CD4-positive, alpha-beta T cell (primary cell): ENCODE measurements at regions not wholly inside any gene's neighbourhood (a gene's known extent, or its start where the extent isn't known, plus 50 kb on each side); places are given as distances from the start of the nearest gene placed in this dataset.

ENCODE experiments used
- ATAC-seq: fragments of 200-7000 bp; cut with Tn5 transposase; one replicate; pipeline ENCODE4 v1.10.0; 2022; ENCODE audit warnings: mild to moderate bottlenecking; ENCODE audit not compliant: poor library complexity
- CTCF ChIA-PET: fragments of 350-600 bp; sonication (Branson Sonifier 250); formaldehyde crosslinking; loops from one replicate; lab custom pipeline; 2021; ENCODE audit warnings: antibody characterized with exemption, inconsistent platforms; lab: Charles Lee
- POLR2A ChIA-PET: fragments of 350-600 bp; sonication (Branson Sonifier 250); formaldehyde crosslinking; loops from one replicate; lab custom pipeline; 2021; ENCODE audit warnings: antibody characterized with exemption, inconsistent platforms; lab: Charles Lee
- DNase-seq, 14 experiments: peaks; one replicate each; pipeline ENCODE4 v3.0.0-alpha.2; 2013 to 2020; ENCODE audit warnings: mixed read lengths in 2 of 14
- H3K27ac ChIP-seq, 2 donors: one replicate each; pipeline versions ENCODE4 v1.5.1 to v1.7.0; 2013; ENCODE audit warnings: low read length in 2 of 2, low read depth in 1 of 2, mild to moderate bottlenecking in 1 of 2
- H3K27me3 ChIP-seq, 2 experiments: 1 replicate in 1 of 2; 2 replicates in 1 of 2; pipeline versions ENCODE4 v1.6.1 to v1.7.0; 2013; ENCODE audit warnings: low read length in 2 of 2, control low read depth in 1 of 2, mild to moderate bottlenecking in 1 of 2, moderate library complexity in 1 of 2; ENCODE audit not compliant: insufficient read depth in 2 of 2, control insufficient read depth in 1 of 2
- H3K36me3 ChIP-seq: one replicate; pipeline ENCODE4 v1.6.1; 2013; ENCODE audit warnings: low read length, control low read depth; ENCODE audit not compliant: insufficient read depth
- H3K4me1 ChIP-seq: one replicate; pipeline ENCODE4 v1.6.1; 2013; ENCODE audit warnings: low read length, control low read depth; ENCODE audit not compliant: insufficient read depth
- H3K4me3 ChIP-seq: one replicate; pipeline ENCODE4 v1.5.1; 2013; ENCODE audit warnings: mild to moderate bottlenecking, low read length, moderate library complexity
- H3K9me3 ChIP-seq, 2 experiments: 1 replicate in 1 of 2; 2 replicates in 1 of 2; pipeline versions ENCODE4 v1.6.1 to v1.7.0; 2013; ENCODE audit warnings: low read length in 2 of 2, mild to moderate bottlenecking in 2 of 2, control low read depth in 1 of 2, moderate library complexity in 1 of 2; ENCODE audit not compliant: control insufficient read depth in 1 of 2, insufficient read depth in 1 of 2
- H3K27ac Mint-ChIP-seq: one replicate; pipeline ENCODE4 v1.8.0; 2020; ENCODE audit warnings: mixed read lengths
- H3K27me3 Mint-ChIP-seq: one replicate; pipeline ENCODE4 v1.8.0; 2021; ENCODE audit warnings: mixed read lengths
- H3K36me3 Mint-ChIP-seq: one replicate; pipeline ENCODE4 v1.8.0; 2021; ENCODE audit warnings: low read depth, mixed read lengths
- H3K4me1 Mint-ChIP-seq: one replicate; pipeline ENCODE4 v1.8.0; 2021; ENCODE audit warnings: low read depth, mixed read lengths
- H3K4me3 Mint-ChIP-seq: one replicate; pipeline ENCODE4 v1.8.0; 2020; ENCODE audit warnings: mild to moderate bottlenecking, mixed read lengths
- H3K9me3 Mint-ChIP-seq: one replicate; pipeline ENCODE4 v1.8.0; 2020; ENCODE audit warnings: mixed read lengths
- intact Hi-C, 2 experiments: fragments of 100-400 bp; cut with DNase I in 1 of 2; cut with micrococcal nuclease in 1 of 2; formaldehyde crosslinking; loops; one replicate each; pipeline versions ENCODE4 v1.15.1 to v1.9.0; 2023 to 2025; cut with DNase I, micrococcal nuclease
- TF ChIP-seq, protein P1 (sequence below): fragments of 200-600 bp; IDR thresholded peaks from one replicate; pipeline ENCODE4 v1.8.0; 2022; ENCODE audit warnings: antibody characterized with exemption, mild to moderate bottlenecking

DNA sequence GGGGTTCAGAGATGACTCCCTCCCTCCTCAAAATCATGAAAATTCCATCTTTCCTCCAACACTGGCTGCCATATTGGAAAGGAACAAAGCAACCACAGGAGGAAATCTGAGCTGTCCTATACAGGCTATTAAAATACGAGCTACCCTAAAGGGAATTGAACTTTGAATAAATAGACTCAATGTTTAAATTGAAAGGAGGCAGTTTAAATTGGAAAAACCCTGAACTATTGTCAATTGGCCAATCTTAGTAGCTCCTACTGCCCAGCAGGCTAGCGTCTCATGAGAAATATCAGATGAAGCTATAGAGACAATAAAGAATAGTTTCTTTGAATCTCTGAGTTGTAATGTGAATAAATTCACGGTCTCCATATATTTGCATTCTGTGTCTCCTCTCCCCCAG lies 85.4 kb upstream of the KCNE2 start:
- Mint-ChIP-seq H3K36me3 (no peaks in the 10 kb centered on the region), H3K9me3 (no peaks in the 10 kb centered on the region), H3K4me1 (no peaks in the 10 kb centered on the region), H3K4me3 (no peak overlapping the region), H3K27me3 (peaks cover 13% of the 10 kb centered on the region), H3K27ac (no peak overlapping the region)
- CTCF ChIA-PET, result no interaction called here
- no peak overlapping the region for H3K4me3 ChIP-seq
- no peaks in the 10 kb centered on the region for H3K9me3 ChIP-seq
- no peak for DNase-seq
- no peak for ATAC-seq
- no peak overlapping the region for H3K27ac ChIP-seq
- H3K36me3 ChIP-seq, result no peaks in the 10 kb centered on the region
- H3K4me1 ChIP-seq, result no peaks in the 10 kb centered on the region
- TF ChIP-seq, protein P1, sequence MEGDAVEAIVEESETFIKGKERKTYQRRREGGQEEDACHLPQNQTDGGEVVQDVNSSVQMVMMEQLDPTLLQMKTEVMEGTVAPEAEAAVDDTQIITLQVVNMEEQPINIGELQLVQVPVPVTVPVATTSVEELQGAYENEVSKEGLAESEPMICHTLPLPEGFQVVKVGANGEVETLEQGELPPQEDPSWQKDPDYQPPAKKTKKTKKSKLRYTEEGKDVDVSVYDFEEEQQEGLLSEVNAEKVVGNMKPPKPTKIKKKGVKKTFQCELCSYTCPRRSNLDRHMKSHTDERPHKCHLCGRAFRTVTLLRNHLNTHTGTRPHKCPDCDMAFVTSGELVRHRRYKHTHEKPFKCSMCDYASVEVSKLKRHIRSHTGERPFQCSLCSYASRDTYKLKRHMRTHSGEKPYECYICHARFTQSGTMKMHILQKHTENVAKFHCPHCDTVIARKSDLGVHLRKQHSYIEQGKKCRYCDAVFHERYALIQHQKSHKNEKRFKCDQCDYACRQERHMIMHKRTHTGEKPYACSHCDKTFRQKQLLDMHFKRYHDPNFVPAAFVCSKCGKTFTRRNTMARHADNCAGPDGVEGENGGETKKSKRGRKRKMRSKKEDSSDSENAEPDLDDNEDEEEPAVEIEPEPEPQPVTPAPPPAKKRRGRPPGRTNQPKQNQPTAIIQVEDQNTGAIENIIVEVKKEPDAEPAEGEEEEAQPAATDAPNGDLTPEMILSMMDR, result no peak
- intact Hi-C loops, result no loop called here
- no peaks in the 10 kb centered on the region for H3K27me3 ChIP-seq
- POLR2A ChIA-PET, result no interaction called here

DNA sequence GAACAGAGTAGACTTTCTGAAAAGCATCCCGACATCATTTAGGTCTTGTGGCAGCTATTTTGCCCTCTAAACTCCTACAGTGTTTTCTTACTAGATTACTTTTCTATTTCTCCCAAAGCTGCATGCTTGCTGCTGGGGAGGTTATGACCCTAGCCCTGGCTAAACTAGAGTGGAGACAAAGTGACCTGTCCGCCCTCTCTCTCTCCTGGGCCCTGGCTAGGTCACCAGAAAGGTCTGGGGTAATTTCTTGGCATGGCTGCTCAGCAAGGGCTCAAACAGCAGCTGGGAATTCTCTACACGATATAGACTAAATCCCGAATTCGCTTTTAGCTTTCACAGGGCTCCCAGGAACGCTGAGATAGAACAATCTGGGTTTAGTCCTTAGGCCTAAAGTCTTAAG lies 84.5 kb upstream of the KCNE2 start:
- TF ChIP-seq, protein P1, result no peak
- Histone ChIP-seq H3K36me3 (no peaks in the 10 kb centered on the region), H3K4me3 (no peak overlapping the region), H3K27me3 (no peaks in the 10 kb centered on the region), H3K27ac (no peak overlapping the region), H3K4me1 (no peaks in the 10 kb centered on the region), H3K9me3 (no peaks in the 10 kb centered on the region)
- ATAC-seq (no peak), DNase-seq (no peak)
- peaks cover 8% of the 10 kb centered on the region for H3K27me3 Mint-ChIP-seq
- H3K4me3 Mint-ChIP-seq, result no peak overlapping the region
- H3K9me3 Mint-ChIP-seq, result no peaks in the 10 kb centered on the region
- ChIA-PET CTCF (no interaction called here), POLR2A (no interaction called here)
- H3K4me1 Mint-ChIP-seq, result no peaks in the 10 kb centered on the region
- intact Hi-C loops, result no loop called here
- H3K36me3 Mint-ChIP-seq, result no peaks in the 10 kb centered on the region
- H3K27ac Mint-ChIP-seq, result no peak overlapping the region

- Mint-ChIP-seq H3K27me3 (peaks cover 8% of the 10 kb centered on the region), H3K9me3 (no peaks in the 10 kb centered on the region), H3K36me3 (no peaks in the 10 kb centered on the region), H3K4me3 (no peak overlapping the region), H3K27ac (no peak overlapping the region), H3K4me1 (no peaks in the 10 kb centered on the region)
- Histone ChIP-seq H3K9me3 (no peaks in the 10 kb centered on the region), H3K27me3 (no peaks in the 10 kb centered on the region), H3K4me3 (no peak overlapping the region), H3K36me3 (no peaks in the 10 kb centered on the region), H3K4me1 (no peaks in the 10 kb centered on the region), H3K27ac (no peak overlapping the region)
- POLR2A ChIA-PET, result no interaction called here
- ATAC-seq (no peak), DNase-seq (no peak)
- CTCF ChIA-PET, result no interaction called here
- TF ChIP-seq, protein P1, result no peak
- intact Hi-C loops, result no loop called here
These were observed 83.9 kb upstream of the KCNE2 start for GRCh38 chr21:34279883-34280282.
